K562 (cell line): ENCODE measurements at regions not wholly inside any gene's neighbourhood (a gene's known extent, or its start where the extent isn't known, plus 50 kb on each side); places are given as distances from the start of the nearest gene placed in this dataset.

Source experiments
- CBFB ChIP-seq: sonication (generic); formaldehyde crosslinking; IDR thresholded peaks from 2 replicates; pipeline ENCODE4 v1.4.0; 2020; ENCODE audit warnings: mild to moderate bottlenecking, missing genetic modification reagents
- HNRNPLL ChIP-seq: fragments of 200-400 bp; formaldehyde crosslinking; IDR thresholded peaks from 2 replicates; pipeline ENCODE4 v1.6.1; 2017; ENCODE audit warnings: low read length, low read depth, mild to moderate bottlenecking; ENCODE audit not compliant: poor library complexity, severe bottlenecking
- NFIC ChIP-seq: fragments of 450-650 bp; IDR thresholded peaks from 2 replicates; pipeline ENCODE4 v1.6.1; 2017; ENCODE audit warnings: mild to moderate bottlenecking, inconsistent platforms
- NR2F6 ChIP-seq: fragments of 450-650 bp; formaldehyde crosslinking; IDR thresholded peaks from 2 replicates; pipeline ENCODE4 v1.4.0; 2020; ENCODE audit warnings: mild to moderate bottlenecking
- NUFIP1 ChIP-seq: fragments of 450-650 bp; IDR thresholded peaks from 2 replicates; pipeline ENCODE4 v1.6.1; 2018; ENCODE audit not compliant: partially characterized antibody
- POLR2AphosphoS2 ChIP-seq: IDR thresholded peaks from 2 replicates; pipeline ENCODE4 v1.6.1; 2012; ENCODE audit warnings: low read length, improper control_type of control experiment
- POLR2AphosphoS5 ChIP-seq: IDR thresholded peaks from 2 replicates; pipeline ENCODE4 v1.6.1; 2011; ENCODE audit warnings: mild to moderate bottlenecking, low read depth, low read length, moderate library complexity; ENCODE audit not compliant: control insufficient read depth, insufficient read depth
- POLR2G ChIP-seq: fragments of 200-400 bp; formaldehyde crosslinking; IDR thresholded peaks from 2 replicates; pipeline ENCODE4 v1.6.1; 2017; ENCODE audit warnings: low read depth, mild to moderate bottlenecking, antibody characterized with exemption, low read length, moderate library complexity
- POLR2H ChIP-seq: IDR thresholded peaks from 2 replicates; pipeline ENCODE4 v1.6.1; 2016; ENCODE audit warnings: missing genetic modification characterization, low read depth, mild to moderate bottlenecking, control low read depth, missing compliant biosample characterization, moderate library complexity
- PTTG1 ChIP-seq: fragments of 450-650 bp; IDR thresholded peaks from 2 replicates; pipeline ENCODE4 v1.6.1; 2016; ENCODE audit warnings: low read depth, mild to moderate bottlenecking, missing genetic modification characterization, missing compliant biosample characterization
- RAD21 ChIP-seq, 2 experiments: fragments of 250-450 bp in 1 of 2; fragments of 450-650 bp in 1 of 2; sonication (Bioruptor Pico) in 1 of 2; formaldehyde crosslinking in 1 of 2; IDR thresholded peaks in 1 of 2; conservative IDR thresholded peaks in 1 of 2; 2 replicates each; pipeline versions ENCODE4 v1.4.0 to v1.8.0; 2020 to 2022; ENCODE audit warnings: mild to moderate bottlenecking in 2 of 2, moderate library complexity in 1 of 2
- RBM25 ChIP-seq: fragments of 200-400 bp; formaldehyde crosslinking; IDR thresholded peaks from 2 replicates; pipeline ENCODE4 v1.6.1; 2018; ENCODE audit warnings: low read length, low read depth, moderate library complexity; ENCODE audit not compliant: severe bottlenecking
- SREBF2 ChIP-seq: sonication (generic); formaldehyde crosslinking; IDR thresholded peaks from 2 replicates; pipeline ENCODE4 v1.4.0; 2020; ENCODE audit warnings: mild to moderate bottlenecking, missing genetic modification reagents
- SRSF3 ChIP-seq: fragments of 200-400 bp; formaldehyde crosslinking; IDR thresholded peaks from 2 replicates; pipeline ENCODE4 v1.6.1; 2016; ENCODE audit warnings: mild to moderate bottlenecking, low read length, moderate library complexity; ENCODE audit not compliant: insufficient read depth
- TAL1 ChIP-seq: fragments of 450-650 bp; IDR thresholded peaks from 2 replicates; pipeline ENCODE4 v1.6.1; 2016; ENCODE audit warnings: mild to moderate bottlenecking
- WHSC1 ChIP-seq: IDR thresholded peaks from one replicate; pipeline ENCODE4 v1.6.1; 2012; ENCODE audit warnings: low read length, control low read depth, inconsistent platforms
- XRCC5 ChIP-seq: fragments of 200-400 bp; formaldehyde crosslinking; IDR thresholded peaks from 2 replicates; pipeline ENCODE4 v1.6.1; 2017; ENCODE audit warnings: low read depth, mild to moderate bottlenecking, low read length
- ZNF121 ChIP-seq: sonication (generic); formaldehyde crosslinking; conservative IDR thresholded peaks from 2 replicates; pipeline ENCODE4 v1.8.0; 2022; ENCODE audit warnings: missing genetic modification reagents
- TF ChIP-seq, protein P1 (sequence below): fragments of 450-650 bp; conservative IDR thresholded peaks from 2 replicates; pipeline ENCODE4 v1.6.1; 2016; ENCODE audit warnings: missing genetic modification characterization, low read depth, mild to moderate bottlenecking, control low read depth, missing compliant biosample characterization
- TF ChIP-seq, protein P2 (sequence below): sonication (generic); formaldehyde crosslinking; IDR thresholded peaks from 2 replicates; pipeline ENCODE4 v1.8.0; 2022; ENCODE audit warnings: missing genetic modification reagents, mild to moderate bottlenecking, borderline replicate concordance
- TF ChIP-seq, protein P3 (sequence below): fragments of 450-650 bp; IDR thresholded peaks from 2 replicates; pipeline ENCODE4 v1.6.1; 2016
- TF ChIP-seq, protein P4 (sequence below): fragments of 450-650 bp; IDR thresholded peaks from 2 replicates; pipeline ENCODE4 v1.6.1; 2016; ENCODE audit warnings: mild to moderate bottlenecking

DNA sequence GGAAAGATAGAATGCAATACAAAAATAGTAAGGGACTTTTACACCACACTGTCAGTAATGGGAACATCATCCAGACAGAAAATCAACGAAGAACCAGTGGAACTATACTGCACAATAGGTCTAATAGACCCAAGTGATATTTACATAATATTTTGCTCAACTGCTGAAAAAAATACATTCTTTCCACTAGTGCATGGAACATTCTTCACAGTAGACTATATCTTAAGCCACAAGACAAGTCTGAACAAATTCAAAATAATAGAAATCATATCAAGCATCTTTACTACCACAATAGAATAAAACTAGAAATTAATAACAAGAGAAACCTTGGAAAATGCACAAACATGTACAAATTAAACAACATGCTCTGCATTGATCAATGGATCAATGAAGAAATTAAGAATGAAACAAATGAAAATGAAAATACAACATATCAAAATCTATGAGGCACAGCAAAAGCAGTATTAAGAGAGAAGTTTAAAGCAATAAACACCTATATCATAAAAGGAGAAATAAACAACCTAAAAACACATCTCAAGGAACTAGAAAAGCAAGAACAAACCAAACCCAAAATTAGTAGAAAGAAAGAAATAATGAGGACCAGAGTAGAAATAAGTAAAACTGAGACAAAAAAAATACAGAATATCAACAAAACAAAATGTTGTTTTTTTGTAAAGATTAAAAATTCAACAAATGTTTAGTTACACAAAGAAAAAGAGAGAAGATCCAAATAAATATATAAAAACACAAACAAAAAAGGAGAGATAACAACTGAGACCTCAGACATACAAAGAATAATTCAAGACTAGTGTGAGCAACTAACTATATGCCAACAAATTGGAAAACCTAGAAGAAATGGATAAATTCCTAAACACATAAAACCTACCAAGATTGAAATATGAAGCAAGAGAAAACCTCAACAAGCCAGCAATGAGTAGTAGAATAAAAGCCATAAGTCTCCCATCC lies 51.5 kb upstream of the ANTXR2 start (continued):
- TF ChIP-seq POLR2G, result no peak
- no peak for TF ChIP-seq SRSF3
- TF ChIP-seq XRCC5, result no peak
- TF ChIP-seq POLR2H (tag), result no peak; the same call in 1 of the 2 replicates
- TF ChIP-seq, protein P1, sequence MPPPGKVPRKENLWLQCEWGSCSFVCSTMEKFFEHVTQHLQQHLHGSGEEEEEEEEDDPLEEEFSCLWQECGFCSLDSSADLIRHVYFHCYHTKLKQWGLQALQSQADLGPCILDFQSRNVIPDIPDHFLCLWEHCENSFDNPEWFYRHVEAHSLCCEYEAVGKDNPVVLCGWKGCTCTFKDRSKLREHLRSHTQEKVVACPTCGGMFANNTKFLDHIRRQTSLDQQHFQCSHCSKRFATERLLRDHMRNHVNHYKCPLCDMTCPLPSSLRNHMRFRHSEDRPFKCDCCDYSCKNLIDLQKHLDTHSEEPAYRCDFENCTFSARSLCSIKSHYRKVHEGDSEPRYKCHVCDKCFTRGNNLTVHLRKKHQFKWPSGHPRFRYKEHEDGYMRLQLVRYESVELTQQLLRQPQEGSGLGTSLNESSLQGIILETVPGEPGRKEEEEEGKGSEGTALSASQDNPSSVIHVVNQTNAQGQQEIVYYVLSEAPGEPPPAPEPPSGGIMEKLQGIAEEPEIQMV, result no peak
- TF ChIP-seq ZNF121, result no peak
- TF ChIP-seq, protein P2, sequence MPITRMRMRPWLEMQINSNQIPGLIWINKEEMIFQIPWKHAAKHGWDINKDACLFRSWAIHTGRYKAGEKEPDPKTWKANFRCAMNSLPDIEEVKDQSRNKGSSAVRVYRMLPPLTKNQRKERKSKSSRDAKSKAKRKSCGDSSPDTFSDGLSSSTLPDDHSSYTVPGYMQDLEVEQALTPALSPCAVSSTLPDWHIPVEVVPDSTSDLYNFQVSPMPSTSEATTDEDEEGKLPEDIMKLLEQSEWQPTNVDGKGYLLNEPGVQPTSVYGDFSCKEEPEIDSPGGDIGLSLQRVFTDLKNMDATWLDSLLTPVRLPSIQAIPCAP (CRISPR knock-in tag), result no peak
- no peak for TF ChIP-seq SREBF2 (CRISPR knock-in tag)
- no peak for TF ChIP-seq HNRNPLL
- TF ChIP-seq NR2F6 (CRISPR knock-in tag), result no peak
- no peak for TF ChIP-seq PTTG1 (tag)
- TF ChIP-seq NUFIP1, result no peak
- TF ChIP-seq RBM25, result no peak
- TF ChIP-seq TAL1, result no peak
- TF ChIP-seq NFIC, result no peak
- TF ChIP-seq CBFB, result no peak
- no peak for TF ChIP-seq RAD21 (CRISPR knock-in tag; conservative IDR thresholded peaks at IDR 0.05 in 1 of 2, IDR thresholded peaks at IDR 0.05 in 1 of 2)
- TF ChIP-seq, protein P3, sequence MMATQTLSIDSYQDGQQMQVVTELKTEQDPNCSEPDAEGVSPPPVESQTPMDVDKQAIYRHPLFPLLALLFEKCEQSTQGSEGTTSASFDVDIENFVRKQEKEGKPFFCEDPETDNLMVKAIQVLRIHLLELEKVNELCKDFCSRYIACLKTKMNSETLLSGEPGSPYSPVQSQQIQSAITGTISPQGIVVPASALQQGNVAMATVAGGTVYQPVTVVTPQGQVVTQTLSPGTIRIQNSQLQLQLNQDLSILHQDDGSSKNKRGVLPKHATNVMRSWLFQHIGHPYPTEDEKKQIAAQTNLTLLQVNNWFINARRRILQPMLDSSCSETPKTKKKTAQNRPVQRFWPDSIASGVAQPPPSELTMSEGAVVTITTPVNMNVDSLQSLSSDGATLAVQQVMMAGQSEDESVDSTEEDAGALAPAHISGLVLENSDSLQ, result 0 out of 2 replicates have a peak, but pooled peaks have one; percentile 4
- TF ChIP-seq POLR2AphosphoS2, result no peak
- TF ChIP-seq, protein P4, sequence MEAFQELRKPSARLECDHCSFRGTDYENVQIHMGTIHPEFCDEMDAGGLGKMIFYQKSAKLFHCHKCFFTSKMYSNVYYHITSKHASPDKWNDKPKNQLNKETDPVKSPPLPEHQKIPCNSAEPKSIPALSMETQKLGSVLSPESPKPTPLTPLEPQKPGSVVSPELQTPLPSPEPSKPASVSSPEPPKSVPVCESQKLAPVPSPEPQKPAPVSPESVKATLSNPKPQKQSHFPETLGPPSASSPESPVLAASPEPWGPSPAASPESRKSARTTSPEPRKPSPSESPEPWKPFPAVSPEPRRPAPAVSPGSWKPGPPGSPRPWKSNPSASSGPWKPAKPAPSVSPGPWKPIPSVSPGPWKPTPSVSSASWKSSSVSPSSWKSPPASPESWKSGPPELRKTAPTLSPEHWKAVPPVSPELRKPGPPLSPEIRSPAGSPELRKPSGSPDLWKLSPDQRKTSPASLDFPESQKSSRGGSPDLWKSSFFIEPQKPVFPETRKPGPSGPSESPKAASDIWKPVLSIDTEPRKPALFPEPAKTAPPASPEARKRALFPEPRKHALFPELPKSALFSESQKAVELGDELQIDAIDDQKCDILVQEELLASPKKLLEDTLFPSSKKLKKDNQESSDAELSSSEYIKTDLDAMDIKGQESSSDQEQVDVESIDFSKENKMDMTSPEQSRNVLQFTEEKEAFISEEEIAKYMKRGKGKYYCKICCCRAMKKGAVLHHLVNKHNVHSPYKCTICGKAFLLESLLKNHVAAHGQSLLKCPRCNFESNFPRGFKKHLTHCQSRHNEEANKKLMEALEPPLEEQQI, result no peak
- TF ChIP-seq POLR2AphosphoS5, result no peak
- TF ChIP-seq WHSC1, result no peak
